NB4 (cell line): ENCODE measurements at regions not wholly inside any gene's neighbourhood (a gene's known extent, or its start where the extent isn't known, plus 50 kb on each side); places are given as distances from the start of the nearest gene placed in this dataset.

Source experiments
- CTCF ChIP-seq: IDR thresholded peaks from one replicate; pipeline ENCODE4 v1.5.1; 2012; ENCODE audit warnings: low read depth, low read length
- MAX ChIP-seq: IDR thresholded peaks from 2 replicates; pipeline ENCODE4 v1.6.1; 2011; ENCODE audit warnings: low read depth, low read length
- POLR2A ChIP-seq: IDR thresholded peaks from 2 replicates; pipeline ENCODE4 v1.6.1; 2011; ENCODE audit warnings: mild to moderate bottlenecking; ENCODE audit not compliant: insufficient read length; ENCODE audit errors: extremely low read depth

- no peak for TF ChIP-seq CTCF
- no peak for TF ChIP-seq MAX
- TF ChIP-seq POLR2A, result no peak
Measured at GRCh38 chr3:77939726-77940125, 899.8 kb downstream of the ROBO2 start.
